GM06990 (cell line): ENCODE measurements at regions not wholly inside any gene's neighbourhood (a gene's known extent, or its start where the extent isn't known, plus 50 kb on each side); places are given as distances from the start of the nearest gene placed in this dataset.
"Not testable (repeated sequence)": the region's sequence is repeated elsewhere in the genome, so short reads cannot be mapped to it uniquely, and the experiment has no call there.

Experiments used
- DNase-seq: peaks from one replicate; pipeline ENCODE4 v3.0.0-alpha.2; 2011; ENCODE audit not compliant: insufficient read length; ENCODE audit errors: extremely low read depth
- H3K27me3 ChIP-seq: replicated peaks from 2 replicates; pipeline ENCODE4 v1.6.0; 2011; ENCODE audit warnings: low read length; ENCODE audit not compliant: control insufficient read depth, insufficient read depth
- H3K36me3 ChIP-seq: 2 replicates; pipeline ENCODE4 v1.5.1; 2011; ENCODE audit warnings: low read length; ENCODE audit not compliant: control insufficient read depth, insufficient read depth
- H3K4me3 ChIP-seq: replicated peaks from 2 replicates; pipeline ENCODE4 v1.5.1; 2011; ENCODE audit warnings: low read depth, mild to moderate bottlenecking, control low read depth, low read length
- CTCF ChIP-seq: IDR thresholded peaks from 2 replicates; pipeline ENCODE4 v1.5.1; 2011; ENCODE audit warnings: low read length, control low read depth, mild to moderate bottlenecking, inconsistent platforms; ENCODE audit not compliant: insufficient read depth, poor library complexity, severe bottlenecking

- H3K36me3 ChIP-seq, DNase-seq, H3K27me3 ChIP-seq, H3K4me3 ChIP-seq: not testable (repeated sequence)
Observed at GRCh38 chr13:52565324-52565723, 76.9 kb upstream of the HNRNPA1L2 start.

GRCh38 chr13:52569904-52570602 lies 72.2 kb upstream of the HNRNPA1L2 start:
- H3K4me3 ChIP-seq, H3K27me3 ChIP-seq, H3K36me3 ChIP-seq, DNase-seq: not testable (repeated sequence)
- TF ChIP-seq CTCF: peak; percentile 39

- DNase-seq, H3K27me3 ChIP-seq, H3K4me3 ChIP-seq, H3K36me3 ChIP-seq: not testable (repeated sequence)
Observed at GRCh38 chr13:52571163-52571562, 71.1 kb upstream of the HNRNPA1L2 start.

GRCh38 chr13:52582962-52583361 lies 59.3 kb upstream of the HNRNPA1L2 start:
- H3K4me3 ChIP-seq, DNase-seq, H3K36me3 ChIP-seq, H3K27me3 ChIP-seq: not testable (repeated sequence)
